ENCODE measurements at regions not wholly inside any gene's neighbourhood (a gene's known extent, or its start where the extent isn't known, plus 50 kb on each side); places are given as distances from the start of the nearest gene placed in this dataset.

- ChIA-PET POLR2A (no interaction called here), CTCF (interaction anchor here (0.8 kb wide), 1 partner anchor 38 kb away, joined by 3 read pairs; no protein-coding TSS in a partner anchor)
- TF ChIP-seq CTCF (IDR thresholded peaks at IDR 0.05; ENCODE audit: control extremely low read depth, extremely low read depth, low read depth, missing control alignments): no peak
- no peak for DNase-seq (ENCODE audit: extremely low spot score)
Measured at GRCh38 chr17:59483860-59484259, 81.5 kb upstream of the DHX40 start.

GRCh38 chr17:59485015-59485414 lies 80.4 kb upstream of the DHX40 start:
- POLR2A ChIA-PET: no interaction called here
- CTCF ChIA-PET: no interaction called here
- TF ChIP-seq CTCF (IDR thresholded peaks at IDR 0.05; ENCODE audit: control extremely low read depth, extremely low read depth, low read depth, missing control alignments): no peak
- DNase-seq (ENCODE audit: extremely low spot score): no peak

- CTCF ChIA-PET: interaction anchor here (1.4 kb wide), 1 partner anchor 10 kb away, joined by 4 read pairs; no protein-coding TSS in a partner anchor
- POLR2A ChIA-PET: no interaction called here
- no peak for TF ChIP-seq CTCF (IDR thresholded peaks at IDR 0.05; ENCODE audit: control extremely low read depth, extremely low read depth, low read depth, missing control alignments)
- DNase-seq (ENCODE audit: extremely low spot score): no peak
Measured at GRCh38 chr17:59485946-59486345, 79.5 kb upstream of the DHX40 start.

GRCh38 chr17:59487161-59487873 lies 78.1 kb upstream of the DHX40 start:
- TF ChIP-seq CTCF (IDR thresholded peaks at IDR 0.05; ENCODE audit: control extremely low read depth, extremely low read depth, low read depth, missing control alignments): no peak
- DNase-seq (ENCODE audit: extremely low spot score): no peak
- ChIA-PET POLR2A (no interaction called here), CTCF (interaction anchor here (1.4 kb wide), 1 partner anchor 9 kb away, joined by 4 read pairs; no protein-coding TSS in a partner anchor)

- no peak for TF ChIP-seq CTCF (IDR thresholded peaks at IDR 0.05; ENCODE audit: control extremely low read depth, extremely low read depth, low read depth, missing control alignments)
- CTCF ChIA-PET: no interaction called here
- POLR2A ChIA-PET: interaction anchor here (0.6 kb wide), 1 partner anchor 1069 kb away, joined by 3 read pairs; no protein-coding TSS in a partner anchor
- DNase-seq (ENCODE audit: extremely low spot score): no peak
Measured at GRCh38 chr17:59488805-59489204, 76.6 kb upstream of the DHX40 start.

- DNase-seq (ENCODE audit: extremely low spot score): no peak
- POLR2A ChIA-PET: interaction anchor here (0.6 to 0.7 kb wide), 2 partner anchors 204 to 562 kb away, joined by 5 read pairs; no protein-coding TSS in a partner anchor
- CTCF ChIA-PET: interaction anchor here (0.8 kb wide), 1 partner anchor 31 kb away, joined by 4 read pairs; no protein-coding TSS in a partner anchor
- TF ChIP-seq CTCF (IDR thresholded peaks at IDR 0.05; ENCODE audit: control extremely low read depth, extremely low read depth, low read depth, missing control alignments): no peak
Measured at GRCh38 chr17:59490216-59490615, 75.2 kb upstream of the DHX40 start.
